GM08714 (cell line): ENCODE measurements at regions not wholly inside any gene's neighbourhood (a gene's known extent, or its start where the extent isn't known, plus 50 kb on each side); places are given as distances from the start of the nearest gene placed in this dataset.

Experiments
- H3K4me3 ChIP-seq: fragments of 200-500 bp; sonication (Bioruptor generic); 2 replicates; pipeline ENCODE4 v1.5.1; 2014; ENCODE audit warnings: mild to moderate bottlenecking, low read length, inconsistent platforms
- ZNF274 ChIP-seq: IDR thresholded peaks from 2 replicates; pipeline ENCODE4 v1.6.1; 2012; ENCODE audit warnings: mild to moderate bottlenecking, low read depth, low read length

DNA sequence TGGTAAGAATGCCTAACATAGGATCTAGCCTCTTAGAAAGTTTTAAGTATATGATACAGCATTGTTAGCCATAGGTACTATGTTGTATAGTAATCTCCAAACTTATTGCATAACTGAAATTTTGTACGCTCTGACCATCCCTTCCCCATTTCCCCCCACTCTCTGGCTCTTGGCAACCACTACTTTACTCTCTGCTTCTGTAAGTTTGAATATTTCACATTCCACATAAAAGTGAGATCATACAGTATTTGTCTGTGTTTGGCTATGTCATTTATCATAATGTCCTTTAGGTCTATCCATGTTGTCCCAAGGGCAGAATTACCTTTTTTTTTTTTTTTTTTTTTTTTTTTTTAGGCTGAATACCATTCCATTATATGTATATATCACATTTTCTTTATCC lies 396.9 kb downstream of the DLEU7 start:
- H3K4me3 ChIP-seq, result no peak overlapping the region
- no peak for TF ChIP-seq ZNF274

DNA sequence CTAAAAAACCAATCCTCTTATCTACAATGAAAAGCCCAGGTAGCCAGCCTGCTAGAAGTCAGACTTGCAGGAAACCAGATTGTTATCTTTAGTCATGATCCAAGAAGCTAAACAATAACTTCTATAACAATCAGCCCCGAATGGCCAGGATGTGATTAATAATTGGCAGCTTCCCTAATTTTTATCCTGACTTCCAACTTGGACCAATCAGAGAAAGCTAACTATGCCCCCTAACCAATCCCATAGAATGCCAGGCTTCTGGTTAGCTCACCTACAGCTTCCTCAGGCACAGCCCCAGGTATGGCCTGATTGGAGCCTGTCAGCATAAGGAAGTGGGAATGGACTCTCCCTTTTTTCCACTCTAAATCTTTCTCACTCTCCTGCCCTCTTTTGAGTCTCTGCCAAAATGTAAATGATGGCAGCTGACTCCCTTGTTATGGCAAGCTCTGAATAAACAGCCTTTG lies 394.9 kb downstream of the DLEU7 start:
- TF ChIP-seq ZNF274, result no peak

DNA sequence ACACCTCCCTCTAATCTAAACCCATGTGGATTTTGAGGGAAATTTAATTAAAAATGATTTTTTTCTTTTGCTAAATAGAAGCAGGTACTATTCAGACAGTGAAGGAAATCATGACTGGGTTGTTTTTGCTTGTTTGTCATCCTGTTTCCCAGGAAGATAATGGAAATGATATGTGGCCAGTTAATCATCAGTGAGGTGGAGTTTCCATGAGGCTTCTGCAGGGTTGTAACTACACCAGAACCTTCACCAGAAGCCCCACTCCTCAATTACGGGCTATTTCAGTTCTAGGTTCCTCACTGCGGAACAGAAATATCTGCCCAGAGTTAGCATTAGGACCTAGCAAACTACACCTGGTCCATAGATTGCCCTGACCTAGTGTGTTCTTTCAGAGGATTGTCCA lies 394.0 kb downstream of the DLEU7 start:
- TF ChIP-seq ZNF274, result no peak

More for the DNA sequence above, 394.9 kb downstream of the DLEU7 start:
- no peak overlapping the region for H3K4me3 ChIP-seq

DNA sequence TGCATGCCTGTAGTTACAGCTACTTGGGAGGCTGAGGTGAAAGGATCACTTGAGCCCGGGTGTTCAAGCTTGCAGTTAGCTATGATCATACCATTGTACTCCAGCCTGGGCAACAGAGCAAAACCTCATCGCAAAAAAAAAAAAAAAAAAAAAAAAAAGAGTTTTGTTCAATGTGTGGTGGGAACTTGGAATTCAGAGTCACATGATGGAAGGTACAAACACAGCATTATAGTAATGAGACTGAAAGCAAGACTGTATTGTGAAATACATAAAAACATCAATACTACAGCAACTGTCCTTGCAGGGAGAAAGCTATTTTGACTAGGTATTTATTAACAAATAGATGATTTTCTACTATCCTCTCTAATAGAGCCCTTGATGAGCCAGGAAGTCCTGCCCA lies 393.2 kb downstream of the DLEU7 start:
- TF ChIP-seq ZNF274, result no peak
- H3K4me3 ChIP-seq, result no peak overlapping the region

More for the DNA sequence above, 394.0 kb downstream of the DLEU7 start:
- H3K4me3 ChIP-seq, result no peak overlapping the region

DNA sequence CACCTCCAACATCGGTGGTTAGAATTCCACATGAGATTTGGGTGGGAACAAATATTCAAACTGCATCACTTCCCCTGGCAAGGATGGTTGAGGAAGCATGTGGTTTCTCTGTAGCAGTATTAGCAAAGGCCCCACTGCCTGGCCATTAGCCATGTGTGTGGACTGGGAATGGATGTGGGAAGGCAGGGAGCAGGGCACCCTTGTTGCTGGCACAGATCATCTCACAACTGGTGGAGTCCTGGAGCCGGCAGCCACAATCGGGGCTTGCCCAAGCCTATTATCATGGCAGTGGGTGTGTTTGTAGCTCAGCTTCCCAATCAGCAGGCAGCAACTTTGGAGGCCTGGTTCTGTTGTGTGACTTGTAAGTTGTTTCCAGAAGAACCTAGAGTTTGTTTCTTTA lies 391.9 kb downstream of the DLEU7 start:
- H3K4me3 ChIP-seq, result no peak overlapping the region
- no peak for TF ChIP-seq ZNF274

DNA sequence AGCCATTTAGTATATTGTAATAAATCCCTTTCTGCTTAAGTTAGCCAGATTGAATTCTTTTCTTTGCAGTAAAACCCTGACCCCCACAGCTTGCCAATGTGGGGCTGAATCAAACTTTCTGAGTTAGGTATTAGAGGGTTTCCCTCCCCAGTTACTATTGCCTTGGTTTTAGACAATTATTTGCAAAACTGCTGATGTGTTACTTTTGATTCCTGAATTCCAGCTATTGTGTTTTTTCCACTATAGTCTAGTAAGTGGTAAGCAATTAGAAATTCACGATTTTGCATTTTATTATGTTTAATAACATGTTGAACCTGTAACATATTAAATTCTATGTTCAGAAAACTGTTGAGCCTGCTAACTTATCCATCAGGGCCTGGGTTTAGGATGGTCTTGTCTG lies 391.5 kb downstream of the DLEU7 start:
- H3K4me3 ChIP-seq, result no peak overlapping the region
- no peak for TF ChIP-seq ZNF274

DNA sequence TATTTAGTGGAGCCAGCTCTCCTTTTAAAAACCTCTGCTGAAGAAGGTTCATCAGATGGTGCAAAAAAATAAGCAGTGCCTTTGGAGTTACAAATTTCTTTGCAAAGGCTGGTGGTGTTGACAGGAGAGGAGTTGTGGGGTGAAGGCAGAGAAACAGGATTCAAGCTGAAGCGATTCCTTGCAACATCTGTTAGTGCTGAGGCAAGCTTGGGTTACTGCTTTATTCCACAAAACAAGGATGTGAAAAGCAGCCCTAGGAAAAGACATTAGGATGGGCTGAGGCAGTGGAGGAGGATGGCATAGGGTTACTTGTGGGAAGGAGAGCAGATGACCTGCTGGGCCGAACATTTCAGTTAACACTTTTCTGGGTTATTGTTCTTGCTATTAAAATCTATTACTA lies 390.7 kb downstream of the DLEU7 start:
- no peak for TF ChIP-seq ZNF274
- H3K4me3 ChIP-seq, result no peak overlapping the region

DNA sequence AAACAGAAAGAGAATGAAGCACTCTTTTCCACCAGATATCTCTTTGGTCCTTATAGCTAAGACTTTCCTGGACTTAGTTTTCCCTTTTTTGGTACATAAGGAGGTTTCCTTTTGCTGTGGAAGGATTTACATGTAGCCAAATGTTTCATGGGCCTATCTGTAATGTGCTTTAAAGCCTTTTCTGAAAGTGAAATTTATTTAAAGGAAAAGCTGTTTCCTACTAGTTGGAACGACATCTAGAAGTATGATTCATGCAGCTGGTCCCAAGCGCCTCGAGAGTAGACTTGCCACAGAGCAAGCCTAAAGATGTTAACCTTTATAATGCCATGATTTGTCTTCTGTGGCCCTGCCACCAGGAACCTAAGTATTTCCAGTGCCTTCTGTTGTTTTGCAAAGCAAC lies 390.3 kb downstream of the DLEU7 start:
- TF ChIP-seq ZNF274, result no peak
- no peak overlapping the region for H3K4me3 ChIP-seq

DNA sequence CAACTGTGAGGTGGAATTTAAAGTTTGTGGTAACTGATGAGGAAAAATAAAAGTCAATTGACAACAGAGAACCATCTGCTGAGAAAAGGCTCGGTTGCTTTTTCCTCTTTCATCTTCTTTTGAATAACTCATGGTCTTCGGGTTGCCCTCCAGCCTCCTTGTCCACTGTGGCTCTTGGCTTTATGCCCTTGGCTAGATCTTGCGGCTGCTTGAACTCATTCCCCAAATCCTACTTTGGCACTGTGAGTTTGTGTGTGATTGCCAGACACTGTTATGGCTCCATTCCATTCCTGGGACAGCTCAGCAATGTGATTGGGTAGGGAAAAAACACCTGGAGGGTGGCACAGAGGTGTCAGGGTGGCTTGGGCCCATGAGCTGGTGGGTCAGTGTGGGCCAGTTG lies 387.4 kb downstream of the DLEU7 start:
- TF ChIP-seq ZNF274, result no peak
- no peak overlapping the region for H3K4me3 ChIP-seq

DNA sequence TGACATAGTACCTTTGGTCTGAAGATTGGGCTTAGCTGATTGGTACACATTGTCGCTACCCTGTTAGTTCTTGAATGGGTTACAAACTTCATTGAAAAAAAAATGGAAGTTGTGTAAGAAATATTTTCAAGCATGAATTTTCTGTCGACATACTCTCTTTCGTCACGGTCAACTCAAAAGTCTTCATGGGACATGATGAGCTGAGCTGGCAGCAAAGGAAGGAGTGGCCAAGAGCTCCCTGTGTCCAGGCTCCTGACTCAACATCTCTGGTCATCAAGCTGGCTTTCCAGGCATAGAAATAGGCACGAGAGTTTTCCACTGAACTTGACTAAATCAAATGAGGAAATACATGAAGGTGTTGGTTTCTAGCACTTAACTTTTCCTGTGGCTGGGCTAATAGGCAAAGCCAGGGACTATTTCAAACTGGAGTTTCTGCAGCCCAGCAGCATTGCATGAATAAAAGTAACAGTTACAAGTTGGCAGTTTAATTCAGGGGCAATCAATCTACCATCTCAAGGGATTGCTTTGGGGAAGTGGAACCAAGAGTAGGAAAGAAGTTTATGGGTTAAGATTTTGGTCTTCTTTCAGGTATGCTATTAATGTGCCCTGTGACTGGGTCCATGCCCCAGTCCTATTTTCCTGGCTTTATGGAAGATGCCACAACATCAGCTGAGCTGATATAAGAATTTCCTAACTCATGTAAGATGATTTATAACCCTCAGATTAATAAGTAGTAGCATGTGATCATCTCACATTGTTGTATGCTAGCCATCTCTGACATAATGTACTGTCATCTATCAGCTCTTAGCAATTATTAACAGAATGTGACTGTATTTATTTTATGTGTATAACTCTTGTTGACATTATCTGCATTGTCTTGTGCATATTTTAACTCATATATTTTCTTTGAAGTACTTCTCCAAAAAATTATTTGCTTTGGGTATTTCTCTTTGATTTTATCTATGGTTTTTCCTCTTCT lies 385.8 kb downstream of the DLEU7 start:
- no peak for TF ChIP-seq ZNF274
- no peak overlapping the region for H3K4me3 ChIP-seq

DNA sequence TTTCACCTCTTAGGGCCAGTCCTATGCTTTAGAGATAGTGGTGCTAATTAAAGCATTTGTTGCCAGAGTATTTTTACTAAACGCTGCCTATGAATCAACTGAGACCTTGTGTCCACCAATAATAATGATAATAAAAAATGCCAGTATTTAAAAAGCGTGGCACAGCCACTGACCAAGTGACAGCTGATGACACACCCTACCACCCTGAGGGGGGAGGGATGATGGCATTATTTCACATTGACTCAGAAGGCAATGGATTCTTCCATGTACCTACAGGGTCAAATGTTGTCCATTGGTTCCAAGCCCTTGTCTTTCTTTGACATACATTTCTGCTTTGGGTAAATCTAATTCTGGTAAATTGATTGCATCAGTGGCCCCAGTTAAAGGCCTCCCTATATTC lies 384.4 kb downstream of the DLEU7 start:
- TF ChIP-seq ZNF274, result no peak
- H3K4me3 ChIP-seq, result no peak overlapping the region

DNA sequence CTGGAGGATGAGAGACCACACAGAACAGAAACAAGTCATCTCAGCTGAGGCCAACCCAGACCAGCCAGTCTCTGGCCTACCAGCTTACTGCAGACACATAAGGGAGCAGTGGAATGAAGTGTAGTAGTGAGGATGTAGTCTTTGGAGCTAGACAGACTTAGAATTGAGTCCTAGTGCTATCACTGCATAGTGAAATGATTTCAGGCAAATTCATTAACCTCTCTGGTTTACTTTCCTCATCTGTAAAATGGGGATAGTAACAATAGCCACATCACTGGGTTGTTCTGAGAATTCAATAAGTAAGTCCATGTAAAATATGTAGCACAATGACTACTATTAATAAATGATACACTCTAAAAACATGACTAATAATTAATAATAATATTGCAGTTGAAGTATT lies 383.8 kb downstream of the DLEU7 start:
- TF ChIP-seq ZNF274, result no peak
- no peak overlapping the region for H3K4me3 ChIP-seq

DNA sequence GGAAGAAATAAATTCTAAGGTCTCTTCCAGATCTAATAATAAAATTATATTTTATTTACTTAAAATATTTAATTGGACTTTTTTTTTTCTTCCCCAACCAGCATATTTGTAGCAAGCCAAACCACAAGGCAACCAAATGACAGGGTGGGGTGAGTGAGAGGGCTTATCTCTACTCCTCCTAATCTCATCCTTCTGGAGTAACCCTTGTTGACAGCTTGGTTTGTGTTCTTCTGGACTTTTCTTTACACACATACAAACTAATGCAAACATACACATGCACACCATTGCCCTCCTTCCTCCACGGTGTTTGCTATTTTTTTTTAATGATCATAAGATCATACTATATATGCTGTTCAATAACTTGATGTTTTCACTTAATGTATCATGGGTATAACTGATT lies 383.1 kb downstream of the DLEU7 start:
- no peak for TF ChIP-seq ZNF274
- no peak overlapping the region for H3K4me3 ChIP-seq

DNA sequence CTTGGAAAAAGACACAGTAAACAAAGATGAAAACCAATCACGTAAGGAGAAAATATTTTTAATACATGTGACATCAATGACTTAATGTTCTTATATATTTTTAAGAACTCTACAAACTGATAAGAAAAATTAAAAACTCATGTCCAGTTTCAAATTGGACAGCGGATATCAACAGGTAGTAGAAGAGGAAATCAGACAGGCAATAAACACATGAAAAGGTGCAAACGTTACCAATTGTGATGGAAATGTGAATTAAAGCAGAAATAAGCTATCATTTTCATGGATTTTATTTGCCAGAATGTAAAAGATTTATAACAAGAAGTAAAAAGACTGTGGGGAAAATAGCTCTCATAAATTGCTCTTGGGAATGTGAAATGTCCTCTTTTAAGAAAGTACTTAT lies 382.3 kb downstream of the DLEU7 start:
- no peak for TF ChIP-seq ZNF274
- no peak overlapping the region for H3K4me3 ChIP-seq

DNA sequence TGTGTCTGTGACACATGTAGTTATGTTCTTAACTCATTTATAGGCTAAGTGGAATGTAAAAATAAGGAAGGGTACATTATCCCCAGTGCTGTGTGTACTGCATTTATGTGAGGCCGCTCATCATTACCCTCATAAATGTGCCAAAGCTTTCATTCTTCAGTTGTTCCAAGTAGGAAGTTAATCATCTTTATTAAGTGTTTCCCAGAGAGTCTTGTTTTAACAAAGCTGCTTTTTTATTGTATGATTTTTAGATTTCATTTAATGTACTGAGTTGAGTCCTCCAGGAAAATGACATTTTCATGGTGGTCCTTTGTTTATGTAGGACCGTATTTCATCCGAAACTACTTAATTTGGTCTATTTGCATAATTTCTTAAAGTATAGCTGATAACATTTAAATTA lies 379.8 kb downstream of the DLEU7 start:
- no peak for TF ChIP-seq ZNF274
- H3K4me3 ChIP-seq, result no peak overlapping the region
